Endothelial cell of umbilical vein (primary cell): ENCODE measurements at regions not wholly inside any gene's neighbourhood (a gene's known extent, or its start where the extent isn't known, plus 50 kb on each side); places are given as distances from the start of the nearest gene placed in this dataset.

Source experiments
- EZH2 ChIP-seq: IDR thresholded peaks from 2 replicates; pipeline ENCODE4 v1.6.1; 2012; ENCODE audit warnings: borderline replicate concordance, low read depth, mild to moderate bottlenecking, moderate library complexity, low read length, inconsistent platforms; ENCODE audit not compliant: severe bottlenecking
- GATA2 ChIP-seq: IDR thresholded peaks from 2 replicates; pipeline ENCODE4 v1.7.0; 2011; ENCODE audit warnings: low read depth, mild to moderate bottlenecking, moderate library complexity, mixed read lengths, low read length; ENCODE audit not compliant: insufficient read length, insufficient read depth
- MYC ChIP-seq: IDR thresholded peaks from one replicate; pipeline ENCODE4 v1.6.1; 2011; ENCODE audit warnings: mild to moderate bottlenecking, low read depth, low read length

- TF ChIP-seq MYC (no peak), EZH2 (no peak), GATA2 (no peak)
These were observed 72.7 kb upstream of the ALDH1L1 start for GRCh38 chr3:126253072-126253471.
